K562 (cell line): ENCODE measurements at regions not wholly inside any gene's neighbourhood (a gene's known extent, or its start where the extent isn't known, plus 50 kb on each side); places are given as distances from the start of the nearest gene placed in this dataset.
A peak's percentile ranks its signal among the peaks of the same experiment; 100 is the strongest.

Source experiments
- ATF3 ChIP-seq, 2 experiments: fragments of 450-650 bp in 1 of 2; sonication (generic) in 1 of 2; formaldehyde crosslinking in 1 of 2; IDR thresholded peaks in 1 of 2; conservative IDR thresholded peaks in 1 of 2; 2 replicates each; pipeline versions ENCODE4 v1.6.1 to v1.8.1; 2016 to 2023; ENCODE audit warnings: mild to moderate bottlenecking in 2 of 2, moderate library complexity in 2 of 2, inconsistent platforms in 1 of 2, missing genetic modification reagents in 1 of 2
- ELF4 ChIP-seq: fragments of 450-650 bp; formaldehyde crosslinking; IDR thresholded peaks from 2 replicates; pipeline ENCODE4 v1.4.0; 2022; ENCODE audit warnings: missing genetic modification characterization
- FOSL1 ChIP-seq: fragments of 200-800 bp; sonication (Bioruptor generic); conservative IDR thresholded peaks from 2 replicates; pipeline ENCODE4 v1.6.1; 2016; ENCODE audit warnings: missing genetic modification characterization, missing compliant biosample characterization
- GATAD2A ChIP-seq: fragments of 450-650 bp; IDR thresholded peaks from 2 replicates; pipeline ENCODE4 v1.6.1; 2017
- HNRNPH1 ChIP-seq: fragments of 200-400 bp; formaldehyde crosslinking; optimal IDR thresholded peaks from 2 replicates; pipeline ENCODE3; 2017; ENCODE audit warnings: low read depth, mild to moderate bottlenecking, low read length, moderate library complexity
- JUND ChIP-seq, 2 experiments: IDR thresholded peaks; 2 replicates in 1 of 2; 3 replicates in 1 of 2; pipeline ENCODE4 v1.6.1; 2011; ENCODE audit warnings: borderline replicate concordance in 2 of 2, low read depth in 2 of 2, low read length in 2 of 2, improper control_type of control experiment in 1 of 2, missing biosample characterization in 1 of 2, missing genetic modification characterization in 1 of 2, missing genetic modification reagents in 1 of 2
- PML ChIP-seq: IDR thresholded peaks from 2 replicates; pipeline ENCODE4 v1.6.1; 2012; ENCODE audit warnings: low read length, inconsistent platforms
- PRDM10 ChIP-seq: fragments of 450-650 bp; IDR thresholded peaks from 2 replicates; pipeline ENCODE4 v1.6.1; 2018; ENCODE audit not compliant: partially characterized antibody
- RB1 ChIP-seq: fragments of 450-650 bp; IDR thresholded peaks from 2 replicates; pipeline ENCODE4 v1.6.1; 2017; ENCODE audit warnings: low read depth, mild to moderate bottlenecking
- SMAD4 ChIP-seq: fragments of 250-450 bp; sonication (Bioruptor Pico); conservative IDR thresholded peaks from 2 replicates; pipeline ENCODE4 v1.8.0; 2021; ENCODE audit warnings: inconsistent platforms, mild to moderate bottlenecking, moderate library complexity
- SNAPC5 ChIP-seq: fragments of 250-450 bp; sonication (Bioruptor Pico); IDR thresholded peaks from 2 replicates; pipeline ENCODE4 v1.8.0; 2021; ENCODE audit warnings: moderate library complexity, mild to moderate bottlenecking, inconsistent platforms
- TAL1 ChIP-seq: fragments of 450-650 bp; IDR thresholded peaks from 2 replicates; pipeline ENCODE4 v1.6.1; 2016; ENCODE audit warnings: mild to moderate bottlenecking
- TEAD4 ChIP-seq, 2 experiments: sonication (generic) in 1 of 2; formaldehyde crosslinking in 1 of 2; IDR thresholded peaks; 2 replicates each; pipeline versions ENCODE4 v1.6.1 to v1.8.0; 2012 to 2022; ENCODE audit warnings: borderline replicate concordance in 1 of 2, inconsistent platforms in 1 of 2, low read length in 1 of 2, mild to moderate bottlenecking in 1 of 2, missing genetic modification reagents in 1 of 2
- ZBTB12 ChIP-seq: fragments of 250-450 bp; sonication (Bioruptor Pico); IDR thresholded peaks from 2 replicates; pipeline ENCODE4 v1.4.0; 2020
- ZBTB49 ChIP-seq: sonication (generic); formaldehyde crosslinking; IDR thresholded peaks from 2 replicates; pipeline ENCODE4 v1.8.0; 2022; ENCODE audit warnings: missing genetic modification reagents, mild to moderate bottlenecking, borderline replicate concordance
- ZNF12 ChIP-seq: sonication (generic); formaldehyde crosslinking; IDR thresholded peaks from 2 replicates; pipeline ENCODE4 v1.4.0; 2020; ENCODE audit warnings: mild to moderate bottlenecking, missing genetic modification reagents
- ZNF274 ChIP-seq: IDR thresholded peaks from 2 replicates; pipeline ENCODE4 v1.6.1; 2011; ENCODE audit warnings: low read depth, mild to moderate bottlenecking, low read length, moderate library complexity, borderline replicate concordance
- ZNF785 ChIP-seq: fragments of 250-450 bp; sonication (Bioruptor Pico); IDR thresholded peaks from 2 replicates; pipeline ENCODE4 v1.4.0; 2020; ENCODE audit warnings: mild to moderate bottlenecking

GRCh38 chr1:43044572-43045361, 86.1 kb upstream of the SLC2A1 start (continued):
- TF ChIP-seq SNAPC5, result no peak
- no peak for TF ChIP-seq ZNF785
- TF ChIP-seq PML, result peak; percentile 37; the same call in 1 of the 2 replicates
- TF ChIP-seq SMAD4 (CRISPR knock-in tag), result peak; percentile 37; the same call in 1 of the 2 replicates
- 0 out of 2 replicates have a peak, but pooled peaks have one; percentile 51 for TF ChIP-seq GATAD2A
- peak; percentile 8 for TF ChIP-seq PRDM10
- peak; percentile 88 for TF ChIP-seq TEAD4 (IDR thresholded peaks at IDR 0.05; ENCODE audit: low read length)
- TF ChIP-seq TEAD4 (CRISPR knock-in tag; IDR thresholded peaks at IDR 0.05; ENCODE audit: borderline replicate concordance), result no peak
- TF ChIP-seq ZBTB12 (CRISPR knock-in tag), result peak; percentile 53; the same call in 1 of the 2 replicates
- TF ChIP-seq RB1, result peak; percentile 33; the same call in 1 of the 2 replicates
- TF ChIP-seq ZNF12 (CRISPR knock-in tag), result no peak
- peak; percentile 60; the same call in 1 of the 2 replicates for TF ChIP-seq FOSL1 (tag)
- TF ChIP-seq ATF3 (IDR thresholded peaks at IDR 0.05), result peak; percentile 99
- TF ChIP-seq ATF3 (CRISPR knock-in tag; conservative IDR thresholded peaks at IDR 0.05), result 0 out of 2 replicates have a peak, but pooled peaks have one; percentile 39
- no peak for TF ChIP-seq ZBTB49
- no peak for TF ChIP-seq ZNF274
- peak; percentile 98 for TF ChIP-seq JUND (IDR thresholded peaks at IDR 0.05; ENCODE audit: borderline replicate concordance, low read depth, low read length)
- TF ChIP-seq JUND (tag; IDR thresholded peaks at IDR 0.05; ENCODE audit: borderline replicate concordance, low read depth, low read length), result peak; percentile 98
- TF ChIP-seq TAL1, result peak; percentile 80
- no peak for TF ChIP-seq HNRNPH1
- TF ChIP-seq ELF4, result no peak
